Stimulated activated CD8-positive, alpha-beta memory T cell treated with anti-CD3 and anti-CD28 coated beads, Interleukin-12 subunit alpha, Interleukin-12 subunit beta, amount 100 ng/mL, for 1 hour (primary cell): ENCODE measurements at regions not wholly inside any gene's neighbourhood (a gene's known extent, or its start where the extent isn't known, plus 50 kb on each side); places are given as distances from the start of the nearest gene placed in this dataset.

ENCODE experiments used
- DNase-seq: peaks from one replicate; pipeline ENCODE4 v3.0.0-alpha.2; 2020; ENCODE audit warnings: low read depth

DNA sequence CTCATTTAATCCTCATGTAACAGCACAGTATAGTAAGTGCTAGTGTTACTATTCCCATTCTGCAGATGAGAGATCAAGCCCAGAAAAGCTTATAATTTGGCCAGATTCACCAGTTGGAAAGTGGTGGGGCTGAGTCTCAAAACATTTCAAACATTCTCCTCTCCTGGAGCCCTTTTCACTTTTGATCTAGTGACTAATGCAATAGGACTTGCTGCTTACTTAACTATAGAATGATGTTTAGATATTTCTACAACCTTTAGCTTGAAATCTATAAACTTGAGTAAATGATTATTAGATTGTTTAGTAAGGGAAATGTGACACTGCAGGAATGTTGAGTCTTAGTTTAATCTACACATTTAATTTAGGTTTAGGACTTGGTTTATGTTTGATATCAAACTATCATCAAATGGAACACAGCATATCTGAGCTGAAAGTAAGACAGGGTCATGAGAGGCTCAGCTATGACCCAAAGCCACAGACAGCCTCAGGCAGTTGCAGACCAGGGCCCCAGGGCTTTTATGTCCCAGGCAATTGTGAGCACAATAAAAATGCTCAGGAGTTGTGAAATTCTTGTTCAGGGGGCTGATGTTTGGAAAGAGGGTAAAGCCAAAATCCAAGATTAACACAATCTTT, 199.5 kb upstream of the HS3ST1 start:
- no peak for DNase-seq

GRCh38 chr4:11626066-11626465, 197.4 kb upstream of the HS3ST1 start:
- DNase-seq, result no peak

GRCh38 chr4:11625211-11625610, 196.5 kb upstream of the HS3ST1 start:
- no peak for DNase-seq

DNA sequence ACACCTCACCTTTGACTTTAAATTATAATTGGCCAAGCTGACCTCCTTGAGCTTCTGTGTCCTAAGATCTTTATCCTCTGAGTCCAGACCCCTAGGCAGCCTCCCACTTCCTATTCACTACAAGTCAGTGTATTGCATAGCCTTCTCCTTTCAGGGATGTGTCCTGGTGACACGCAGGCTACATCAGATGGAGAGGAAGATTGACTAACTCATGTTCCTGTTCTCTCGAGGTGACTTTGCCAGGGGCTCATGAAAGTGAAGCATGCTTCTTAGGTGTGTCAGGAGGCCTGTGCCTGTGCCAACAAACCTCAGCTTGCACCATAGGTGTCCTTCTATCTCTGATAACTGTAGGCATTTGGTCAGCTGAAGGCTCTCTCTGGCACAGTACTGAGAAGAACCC, 195.7 kb upstream of the HS3ST1 start:
- no peak for DNase-seq

DNA sequence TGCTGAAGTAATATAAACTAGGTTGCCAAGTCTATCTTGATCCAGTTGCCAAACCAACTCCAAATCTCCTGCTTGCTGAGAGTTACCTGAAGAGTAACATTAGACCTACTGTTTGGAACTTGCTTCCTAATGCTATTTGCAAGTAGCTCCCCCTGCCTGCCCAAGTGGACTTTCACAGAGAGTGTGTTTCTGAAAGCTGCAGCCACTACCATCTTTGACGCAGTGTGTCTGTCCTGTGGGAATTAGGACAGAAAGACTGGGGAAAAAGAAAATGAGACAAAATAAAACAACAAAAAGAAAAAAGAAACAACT, 195.0 kb upstream of the HS3ST1 start:
- DNase-seq, result no peak

DNA sequence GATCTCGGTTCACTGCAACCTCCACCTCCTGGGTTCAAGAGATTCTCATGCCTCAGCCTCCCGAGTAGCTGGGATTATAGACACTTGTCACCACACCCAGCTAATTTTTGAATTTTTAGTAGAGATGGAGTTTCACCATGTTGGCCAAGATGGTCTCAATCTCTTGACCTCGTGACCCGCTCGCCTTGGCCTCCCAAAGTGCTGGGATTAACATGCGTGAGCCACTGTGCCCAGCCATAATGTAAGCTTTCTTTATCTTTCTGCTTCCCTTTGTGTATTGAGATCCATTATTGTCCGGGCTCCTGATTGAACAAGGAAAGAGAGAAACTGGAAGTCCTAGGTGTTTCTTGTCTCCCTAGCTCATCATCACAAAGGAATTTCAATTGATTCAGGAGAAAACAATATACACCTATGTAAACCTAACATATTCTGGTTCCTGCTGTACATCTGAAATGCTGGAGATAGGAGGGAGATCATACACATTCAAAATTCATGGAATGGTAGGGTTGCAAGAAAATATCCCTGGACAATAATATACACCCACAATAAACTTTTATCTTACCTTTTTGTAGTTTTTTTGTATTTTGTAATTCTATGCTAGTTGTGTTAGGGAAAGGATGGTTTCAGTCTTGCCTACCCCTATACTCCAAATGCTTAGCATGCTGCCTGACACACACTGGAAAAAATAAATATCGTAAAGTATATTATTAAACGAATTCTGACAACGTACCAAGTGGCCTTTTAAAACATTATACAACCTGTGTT, 194.4 kb upstream of the HS3ST1 start:
- DNase-seq, result no peak

- DNase-seq, result no peak
These were observed 192.2 kb upstream of the HS3ST1 start for GRCh38 chr4:11620861-11621260.

DNA sequence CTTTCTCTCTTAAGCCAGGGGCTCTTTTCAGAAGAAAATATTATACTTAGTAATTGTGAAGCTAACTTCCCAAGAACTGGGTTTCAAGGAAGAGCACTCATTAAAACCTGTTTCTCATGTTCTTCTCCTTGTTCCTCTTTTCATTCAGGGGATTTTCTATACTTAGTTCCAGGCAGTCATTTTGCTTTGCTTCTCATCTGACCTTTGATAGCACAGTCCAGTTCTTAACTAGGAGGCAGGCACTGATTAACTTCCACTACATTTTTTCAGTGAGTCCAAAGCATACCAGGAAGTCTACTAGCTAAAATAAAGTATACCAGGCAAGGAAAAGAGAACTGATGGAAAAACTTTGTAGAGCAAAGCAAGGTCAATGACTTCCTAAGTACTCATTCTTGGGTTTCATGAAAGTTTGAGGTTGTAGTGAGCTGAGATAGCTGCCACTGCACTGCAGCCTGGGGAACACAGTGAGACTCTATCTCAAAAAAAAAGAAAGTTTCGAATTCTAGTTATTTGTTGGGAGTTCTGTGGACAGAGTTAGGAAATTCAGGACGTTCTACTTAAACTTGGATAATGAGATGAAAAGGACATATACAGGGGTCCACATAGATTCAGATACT, 190.1 kb upstream of the HS3ST1 start:
- DNase-seq, result no peak

DNA sequence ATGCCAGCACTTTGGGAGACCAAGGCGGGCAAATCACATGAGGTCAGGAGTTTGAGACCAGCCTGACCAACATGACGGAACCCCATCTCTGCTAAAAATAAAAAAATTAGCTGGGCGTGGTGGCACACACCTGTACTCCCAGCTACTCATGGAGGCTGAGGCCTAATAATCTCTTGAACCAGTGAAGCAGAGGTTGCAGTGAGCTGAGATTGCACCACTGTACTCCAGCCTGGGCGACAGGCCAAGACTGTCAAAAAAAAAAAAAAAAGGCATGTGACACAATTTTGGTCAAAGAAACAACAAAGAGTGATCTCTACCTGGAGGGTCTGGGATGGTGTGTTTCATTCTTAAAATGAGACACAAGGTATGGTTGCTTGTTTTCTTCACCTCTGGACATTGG, 188.2 kb upstream of the HS3ST1 start:
- no peak for DNase-seq

- DNase-seq, result no peak
These were observed 186.9 kb upstream of the HS3ST1 start for GRCh38 chr4:11615601-11616000.

GRCh38 chr4:11614426-11614825, 185.7 kb upstream of the HS3ST1 start:
- no peak for DNase-seq

- DNase-seq, result no peak
These were observed 183.2 kb upstream of the HS3ST1 start for GRCh38 chr4:11611868-11612267.

DNA sequence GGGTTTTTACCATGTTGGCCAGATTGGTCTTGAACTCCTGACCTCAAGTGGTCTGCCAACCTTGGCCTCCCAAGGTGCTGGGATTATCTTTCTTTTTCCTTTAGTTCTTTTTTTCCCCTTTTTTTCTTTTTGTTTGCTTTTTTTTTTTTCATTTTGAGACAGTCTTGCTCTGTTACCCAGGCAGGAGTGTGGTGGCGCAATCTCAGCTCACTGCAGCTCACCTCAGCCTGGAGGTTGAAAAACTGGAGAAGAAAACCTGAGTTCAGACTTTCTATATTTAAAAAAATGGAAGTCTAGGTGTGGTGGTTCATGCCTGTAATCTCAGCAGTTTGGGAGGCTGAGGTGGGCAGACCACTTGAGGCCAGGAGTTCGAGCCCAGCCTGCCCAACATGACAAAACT, 181.1 kb upstream of the HS3ST1 start:
- no peak for DNase-seq

GRCh38 chr4:11608992-11609391, 180.3 kb upstream of the HS3ST1 start:
- no peak for DNase-seq

GRCh38 chr4:11606078-11606477, 177.4 kb upstream of the HS3ST1 start:
- DNase-seq, result no peak

GRCh38 chr4:11605597-11605996, 176.9 kb upstream of the HS3ST1 start:
- no peak for DNase-seq

DNA sequence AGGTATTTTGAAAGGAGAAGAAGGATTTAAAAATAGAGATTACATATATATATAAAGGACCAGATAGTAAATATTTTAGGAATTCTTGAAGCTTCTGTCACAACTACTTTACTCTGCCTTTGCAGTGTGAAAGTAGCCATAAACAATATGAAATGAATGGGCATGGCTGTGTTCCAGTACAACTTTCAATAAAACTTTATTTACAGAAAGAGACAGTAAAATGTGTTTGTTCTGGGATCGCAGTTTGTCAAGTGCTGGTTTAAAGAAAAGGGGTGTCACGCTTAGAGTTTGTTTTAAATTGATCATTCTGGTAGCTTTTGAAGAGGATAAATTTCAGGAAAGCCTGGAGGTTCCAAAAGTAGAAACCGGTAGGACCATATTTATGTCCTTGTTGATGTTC, 176.1 kb upstream of the HS3ST1 start:
- DNase-seq, result no peak

GRCh38 chr4:11603591-11604194, 175.0 kb upstream of the HS3ST1 start:
- DNase-seq, result no peak

GRCh38 chr4:11602606-11603340, 174.1 kb upstream of the HS3ST1 start:
- DNase-seq, result no peak

GRCh38 chr4:11599064-11599463, 170.4 kb upstream of the HS3ST1 start:
- no peak for DNase-seq

DNA sequence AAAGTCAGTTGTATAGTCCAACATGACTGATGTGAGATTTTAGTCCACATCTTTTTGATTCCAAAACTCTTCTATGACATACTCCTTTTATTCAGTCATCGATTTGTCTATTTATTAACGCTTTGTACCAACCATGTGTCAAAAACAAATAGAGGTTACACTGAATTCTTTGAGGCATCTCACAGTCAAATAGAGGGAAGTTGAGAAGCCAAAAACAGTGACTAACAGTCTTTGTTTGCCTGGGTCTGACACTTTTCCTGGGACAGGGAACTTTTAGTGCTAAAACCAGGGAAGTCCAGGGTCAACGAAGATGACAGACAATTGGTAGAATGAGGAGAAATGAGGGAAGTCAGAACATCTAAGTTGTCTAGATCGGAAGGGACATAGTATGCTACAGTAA, 169.9 kb upstream of the HS3ST1 start:
- DNase-seq, result no peak

- no peak for DNase-seq
These were observed 168.8 kb upstream of the HS3ST1 start for GRCh38 chr4:11597506-11597905.

GRCh38 chr4:11596989-11597388, 168.3 kb upstream of the HS3ST1 start:
- no peak for DNase-seq
